ENCODE measurements at regions not wholly inside any gene's neighbourhood (a gene's known extent, or its start where the extent isn't known, plus 50 kb on each side); places are given as distances from the start of the nearest gene placed in this dataset.

DNA sequence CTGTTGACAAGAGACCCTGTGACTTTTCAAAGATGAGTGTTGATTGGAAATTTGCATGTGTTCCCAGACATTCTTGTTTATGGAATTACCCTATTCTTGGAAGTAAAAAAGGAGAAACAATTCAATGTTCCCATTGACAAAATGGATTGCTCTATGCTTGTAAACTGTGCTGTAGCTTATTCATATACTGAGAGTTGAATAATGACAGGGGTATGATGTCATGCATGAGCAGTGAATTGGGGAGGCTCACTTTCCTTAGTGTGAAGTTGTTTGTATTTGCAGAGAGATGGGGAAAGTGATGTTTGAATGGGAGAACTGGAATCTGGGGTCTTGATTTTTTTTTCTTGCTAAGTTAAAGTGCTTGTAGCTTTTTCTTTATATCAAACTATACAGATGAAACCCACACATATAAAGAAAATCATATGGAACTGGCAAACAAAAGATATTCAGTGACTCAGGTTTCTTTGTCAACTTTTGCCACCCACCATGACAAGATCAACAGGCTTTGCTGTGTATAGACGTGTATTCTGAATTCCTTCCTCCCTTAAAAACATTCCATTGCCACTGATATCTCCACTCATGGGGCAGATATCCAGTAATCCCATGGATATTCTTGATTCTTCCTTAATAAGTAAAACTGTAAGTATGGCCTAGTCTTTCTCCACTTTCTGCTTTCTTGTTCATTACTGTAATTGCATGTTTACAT lies 97.8 kb upstream of the JAG1 start:
- DNase-seq: no peak

DNA sequence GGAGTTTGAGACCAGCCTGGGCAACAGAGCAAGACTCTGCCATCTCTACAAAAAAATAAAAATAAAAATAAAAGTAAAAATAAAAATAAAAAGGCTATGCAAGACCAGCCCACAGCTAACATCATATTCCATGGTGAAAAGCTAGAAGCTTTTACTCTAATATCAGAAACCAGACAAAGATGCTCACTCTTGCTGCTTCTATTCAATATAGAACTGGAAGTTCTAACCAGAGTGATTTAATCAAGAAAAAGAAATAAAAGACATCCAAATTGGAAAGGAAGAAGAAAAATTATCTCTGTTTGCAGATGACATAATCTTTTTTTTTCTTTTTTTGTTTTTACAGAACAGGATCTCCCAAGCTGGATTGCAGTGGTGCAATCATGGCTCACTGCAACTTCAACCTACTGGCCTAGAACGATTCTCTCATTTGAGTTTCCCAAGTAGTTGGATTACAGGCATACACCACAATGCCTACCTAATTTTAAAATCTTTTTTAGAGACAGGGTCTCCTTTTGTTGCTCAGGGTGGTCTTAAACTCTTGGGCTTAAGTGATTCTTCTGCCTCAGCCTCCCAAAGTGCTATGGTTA lies 100.7 kb upstream of the JAG1 start:
- no peak for DNase-seq

DNA sequence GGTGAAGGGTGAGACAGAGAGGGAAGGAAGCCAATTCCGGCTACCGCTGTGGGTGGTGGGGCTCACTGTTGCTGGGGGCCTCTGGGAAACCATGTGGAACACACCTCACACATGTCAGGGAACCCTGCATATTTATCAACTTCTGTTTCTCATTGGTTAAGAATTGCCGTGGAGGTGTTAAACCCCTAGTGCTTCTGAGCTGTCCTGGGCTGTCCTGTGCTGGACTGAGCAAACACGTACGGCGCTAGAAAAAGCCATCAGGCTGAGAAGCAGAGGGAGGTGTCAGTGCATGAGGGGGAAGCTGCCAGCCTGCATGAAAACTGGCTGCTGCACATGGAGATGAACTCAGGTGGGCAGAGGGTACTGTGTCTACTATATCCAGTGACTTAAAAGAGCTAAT lies 103.9 kb upstream of the JAG1 start:
- no peak for DNase-seq

GRCh38 chr20:10779911-10780310 lies 106.1 kb upstream of the JAG1 start:
- DNase-seq: no peak

DNA sequence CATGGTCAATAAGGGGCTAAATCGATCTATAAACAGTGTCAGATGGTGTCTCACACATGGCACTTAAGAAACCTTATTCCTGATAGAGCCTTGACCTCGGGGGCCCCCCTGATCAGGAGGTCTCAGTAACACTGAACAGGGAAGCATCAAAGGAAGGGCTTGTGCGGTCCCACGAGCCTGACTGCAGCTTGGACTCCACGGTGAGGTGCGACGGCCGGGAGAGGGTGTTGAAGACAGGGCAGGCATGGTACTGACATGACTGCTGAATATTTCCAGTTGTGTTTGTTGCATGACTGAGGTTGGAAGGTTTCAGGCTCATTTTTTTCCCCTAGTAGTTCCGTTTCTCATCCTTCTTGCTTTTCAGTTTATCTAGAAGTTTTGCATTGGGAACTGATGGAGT lies 107.1 kb upstream of the JAG1 start:
- DNase-seq: no peak

DNA sequence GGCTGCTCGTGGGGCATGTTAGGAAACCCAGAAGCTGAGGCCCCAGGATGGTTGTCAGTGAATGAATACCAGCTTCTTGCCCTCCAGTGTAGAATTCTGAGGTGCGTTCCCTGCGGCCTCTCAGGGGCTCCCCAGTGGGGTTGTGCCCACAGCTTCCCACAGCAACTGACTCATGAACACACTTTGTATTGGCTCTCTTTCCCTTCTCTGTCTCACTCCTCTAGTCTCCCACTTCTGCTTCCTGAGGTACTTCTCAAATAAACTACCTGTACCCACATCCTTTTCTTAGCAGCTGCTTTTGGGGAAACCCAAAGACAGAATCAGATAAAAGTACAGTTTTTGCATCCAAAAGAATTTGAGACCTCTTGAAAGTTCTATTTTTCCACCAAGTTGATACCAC lies 107.7 kb upstream of the JAG1 start:
- DNase-seq: no peak

DNA sequence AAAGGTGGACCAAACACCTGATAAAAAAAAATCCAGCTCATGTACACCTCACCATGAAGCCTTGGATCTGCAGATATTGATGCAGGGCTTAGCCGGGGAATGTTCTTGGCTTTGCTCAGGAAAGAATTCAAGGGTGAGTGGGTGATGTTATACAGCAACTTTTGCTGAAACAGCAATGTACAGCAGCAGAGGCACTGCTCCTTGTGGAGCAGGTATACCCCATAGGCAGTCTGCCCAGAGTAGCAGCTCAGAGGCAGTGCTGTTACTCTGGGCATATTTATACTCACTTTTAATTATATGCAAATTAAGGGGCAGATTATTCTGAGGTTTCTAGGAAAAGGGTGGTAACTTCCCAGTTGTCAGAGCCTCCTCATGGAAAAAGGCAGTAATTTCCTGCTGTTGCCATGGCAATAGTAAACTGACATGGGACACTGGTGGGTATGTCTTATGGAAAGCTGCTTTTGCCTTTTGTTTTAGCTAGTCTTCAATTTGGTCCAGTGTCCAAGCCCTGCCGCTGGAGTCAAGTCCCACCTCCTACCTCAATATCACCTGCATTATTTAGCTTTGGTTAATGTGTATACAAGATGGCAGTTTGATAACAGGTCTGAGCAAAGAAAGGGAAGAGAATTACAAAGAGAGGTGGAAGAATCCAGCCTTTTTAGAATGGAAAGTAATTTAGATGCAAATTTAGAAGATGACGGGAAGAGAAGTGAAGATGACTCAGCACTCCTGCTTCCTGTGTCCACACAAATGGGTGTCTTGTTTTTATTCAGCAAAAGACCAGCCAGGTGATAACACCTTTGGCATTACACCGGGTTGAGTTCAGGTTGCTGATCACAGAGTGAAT lies 110.1 kb upstream of the JAG1 start:
- no peak for DNase-seq

- no peak for DNase-seq
These were observed 110.9 kb upstream of the JAG1 start for GRCh38 chr20:10784554-10785183.

GRCh38 chr20:10786678-10787077 lies 112.9 kb upstream of the JAG1 start:
- DNase-seq: no peak

DNA sequence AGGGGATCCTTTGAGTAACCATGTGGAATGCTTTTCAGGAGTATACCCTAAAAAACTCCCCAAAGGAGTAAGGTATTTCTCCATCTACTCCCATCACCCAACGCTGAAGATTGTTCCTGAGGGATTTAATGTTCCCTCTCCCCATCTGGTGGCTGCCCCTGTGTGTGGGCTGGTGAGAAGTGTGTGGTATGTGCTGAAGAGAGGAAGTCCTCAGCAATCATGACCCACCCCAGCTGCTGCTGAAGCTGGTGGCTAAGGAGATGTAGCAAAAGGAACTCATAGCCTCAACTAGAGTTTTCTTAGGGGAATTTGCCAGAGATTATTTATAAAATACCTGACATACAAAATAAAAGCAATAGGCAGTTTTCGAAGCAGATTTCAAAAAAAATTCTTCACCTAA lies 114.3 kb upstream of the JAG1 start:
- no peak for DNase-seq

DNA sequence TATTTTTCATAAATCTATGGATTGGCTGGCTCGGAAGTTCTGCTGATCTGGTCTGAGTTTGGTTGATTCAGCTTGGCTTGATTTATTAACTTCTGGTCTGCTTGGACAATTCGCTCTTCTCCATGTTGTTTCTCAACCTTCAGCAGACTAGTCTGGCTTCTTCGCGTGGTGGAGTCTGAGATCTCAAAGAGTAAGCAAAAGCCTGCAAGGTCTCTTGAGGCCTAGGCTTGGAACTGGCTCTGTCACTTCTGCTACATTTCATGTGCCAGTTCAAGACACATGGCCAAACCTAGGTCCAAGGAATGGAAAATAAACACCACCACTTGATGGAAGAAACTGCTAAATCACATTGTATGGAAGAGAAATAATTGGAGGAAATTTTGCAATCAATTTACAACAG lies 115.1 kb upstream of the JAG1 start:
- no peak for DNase-seq

DNA sequence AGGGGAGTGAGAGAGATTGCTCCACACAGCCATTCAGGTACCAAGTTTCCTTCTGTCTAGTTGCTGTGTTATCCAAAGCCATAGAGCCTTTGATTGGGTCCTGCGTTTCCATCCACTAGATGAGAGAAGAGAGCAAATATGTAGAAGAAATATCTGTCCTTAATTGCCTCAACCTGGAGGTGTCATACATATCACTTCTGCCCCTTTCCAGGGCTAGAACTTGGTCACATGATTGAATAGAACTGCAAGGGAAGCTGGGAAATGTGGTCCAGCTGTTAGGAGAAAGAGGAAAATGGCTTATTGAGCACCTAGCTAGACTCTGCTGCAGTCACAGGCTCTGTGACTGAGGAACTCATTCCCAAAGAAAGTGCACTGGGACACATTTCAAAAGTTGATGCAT lies 115.6 kb upstream of the JAG1 start:
- DNase-seq: no peak

- DNase-seq: no peak
These were observed 116.2 kb upstream of the JAG1 start for GRCh38 chr20:10790013-10790412.

GRCh38 chr20:10792291-10792690 lies 118.5 kb upstream of the JAG1 start:
- no peak for DNase-seq

DNA sequence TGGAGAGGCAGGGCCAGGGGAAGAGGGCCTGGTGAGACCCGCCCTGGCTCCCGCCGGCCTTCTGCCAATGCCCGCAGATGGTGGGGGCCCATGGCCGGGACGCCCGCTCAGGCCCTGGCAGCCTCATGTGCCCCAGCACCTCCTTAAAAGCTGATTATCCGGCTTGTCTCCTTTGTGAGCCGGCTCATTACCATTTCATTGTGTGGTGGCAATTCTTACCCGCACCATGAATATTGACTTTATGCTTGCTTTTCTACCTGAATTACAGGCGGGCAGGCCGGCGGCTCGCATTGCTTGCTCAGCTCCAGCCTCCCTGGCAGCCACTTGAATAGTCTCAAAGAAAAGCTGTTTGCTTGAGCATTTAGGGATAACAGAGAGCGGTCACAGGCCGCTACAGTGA lies 120.0 kb upstream of the JAG1 start:
- no peak for DNase-seq

GRCh38 chr20:10794765-10795164 lies 121.0 kb upstream of the JAG1 start:
- DNase-seq: no peak

- DNase-seq: no peak
These were observed 121.7 kb upstream of the JAG1 start for GRCh38 chr20:10795286-10796026.

DNA sequence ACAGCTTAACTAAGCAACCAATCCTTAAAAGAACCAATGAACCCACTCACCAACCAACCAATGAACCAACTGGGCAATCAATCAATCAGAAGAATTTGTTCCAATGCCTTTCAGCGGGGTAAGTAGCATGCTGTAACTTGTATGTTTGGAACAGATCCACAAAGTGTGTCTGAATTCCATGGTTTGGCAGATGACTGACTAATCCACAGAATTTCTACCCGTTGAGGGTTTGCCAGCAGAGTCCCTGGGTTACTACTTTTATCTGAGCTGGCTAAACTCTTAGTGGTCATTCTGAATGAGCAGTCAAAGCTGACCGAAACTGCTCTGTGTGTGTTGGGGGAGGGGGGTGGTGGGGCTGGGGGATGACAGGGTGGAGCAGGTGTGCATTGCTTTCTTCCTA lies 125.0 kb upstream of the JAG1 start:
- DNase-seq: no peak

- no peak for DNase-seq
These were observed 125.9 kb upstream of the JAG1 start for GRCh38 chr20:10799735-10800134.

DNA sequence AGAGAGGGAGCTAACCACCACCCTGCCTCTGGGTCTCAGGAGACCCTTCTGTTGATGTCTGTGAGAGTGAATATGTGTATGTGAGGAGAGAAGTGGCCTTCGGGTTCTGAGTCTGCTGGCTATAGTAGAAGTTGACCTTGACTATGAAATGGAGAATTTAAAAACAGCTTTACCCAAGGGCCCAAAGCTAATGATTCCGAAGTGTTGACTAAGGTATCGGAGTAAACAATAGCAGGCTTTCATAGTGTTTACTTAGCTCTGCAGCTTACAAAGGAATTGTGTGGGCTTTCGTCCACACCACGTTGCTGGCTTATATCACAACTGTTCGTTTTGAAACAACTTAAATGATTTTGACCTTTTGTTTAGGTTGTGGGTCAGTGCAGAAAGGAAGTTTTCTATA lies 126.5 kb upstream of the JAG1 start:
- no peak for DNase-seq

GRCh38 chr20:10802236-10802635 lies 128.4 kb upstream of the JAG1 start:
- DNase-seq: no peak

DNA sequence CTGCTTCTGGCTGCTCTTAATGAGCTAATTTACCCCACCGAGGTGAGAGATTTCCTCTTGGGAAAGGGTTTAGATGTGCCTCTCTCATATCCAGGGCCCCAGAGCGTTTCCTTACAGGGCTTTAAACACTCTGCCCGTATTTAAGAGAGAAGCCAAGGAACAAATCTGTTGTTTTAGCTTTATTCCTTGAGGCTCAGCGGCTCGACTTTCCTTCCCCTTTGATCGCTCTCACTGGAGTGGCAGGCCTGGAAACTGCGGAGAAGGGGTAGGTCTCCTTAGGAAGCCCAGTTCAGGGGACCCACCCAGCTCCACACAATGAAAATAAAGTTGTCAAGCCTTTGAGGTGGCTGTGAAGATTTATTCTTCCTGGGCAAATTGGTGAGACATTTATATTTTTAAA lies 132.0 kb upstream of the JAG1 start:
- no peak for DNase-seq
